Suprapubic skin (tissue), 4 donors: ENCODE measurements at regions not wholly inside any gene's neighbourhood (a gene's known extent, or its start where the extent isn't known, plus 50 kb on each side); places are given as distances from the start of the nearest gene placed in this dataset.

ENCODE experiments used
- EP300 ChIP-seq: sonication (generic); formaldehyde crosslinking; IDR thresholded peaks from one replicate; pipeline ENCODE4 v1.6.1; 2017; ENCODE audit warnings: antibody characterized with exemption
- POLR2A ChIP-seq, 2 donors: fragments of 450-650 bp; IDR thresholded peaks; one replicate each; pipeline ENCODE4 v1.6.1; 2017; ENCODE audit warnings: antibody characterized with exemption in 2 of 2, mild to moderate bottlenecking in 2 of 2, moderate library complexity in 2 of 2
- POLR2AphosphoS5 ChIP-seq, 3 donors: sonication (generic); formaldehyde crosslinking; IDR thresholded peaks; one replicate each; pipeline ENCODE4 v1.6.1; 2017; ENCODE audit warnings: antibody characterized with exemption in 3 of 3
- TF ChIP-seq, protein P1 (sequence below), 2 donors: fragments of 200-600 bp in 1 of 2; fragments of 450-650 bp in 1 of 2; sonication (generic) in 1 of 2; IDR thresholded peaks; one replicate each; pipeline ENCODE4 v1.5.1; 2016 to 2019; ENCODE audit warnings: antibody characterized with exemption in 2 of 2, mild to moderate bottlenecking in 1 of 2, moderate library complexity in 1 of 2

DNA sequence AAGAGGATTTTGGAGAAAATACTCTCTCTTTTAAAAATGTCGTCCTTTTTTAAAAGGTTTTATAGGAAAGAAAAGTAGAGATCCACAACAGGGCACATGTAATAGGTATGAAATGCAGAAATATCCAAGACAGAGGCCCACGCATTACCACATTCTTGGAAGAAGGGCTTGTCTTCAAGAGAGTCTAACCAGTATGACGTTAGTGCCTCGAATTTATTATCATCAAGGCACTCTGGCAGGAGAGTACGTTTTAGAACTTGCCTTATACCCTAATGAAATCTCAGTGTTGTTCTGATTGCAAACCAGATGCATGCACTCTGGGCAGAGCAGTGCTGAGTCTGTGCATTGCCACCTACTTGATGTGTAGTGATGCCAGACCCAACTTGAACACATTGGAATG is 342.6 kb upstream of the NFE2L3 start:
- TF ChIP-seq POLR2A (IDR thresholded peaks at IDR 0.05) (no peak), POLR2AphosphoS5 (IDR thresholded peaks at IDR 0.05) (no peak), EP300 (no peak)
- TF ChIP-seq, protein P1, sequence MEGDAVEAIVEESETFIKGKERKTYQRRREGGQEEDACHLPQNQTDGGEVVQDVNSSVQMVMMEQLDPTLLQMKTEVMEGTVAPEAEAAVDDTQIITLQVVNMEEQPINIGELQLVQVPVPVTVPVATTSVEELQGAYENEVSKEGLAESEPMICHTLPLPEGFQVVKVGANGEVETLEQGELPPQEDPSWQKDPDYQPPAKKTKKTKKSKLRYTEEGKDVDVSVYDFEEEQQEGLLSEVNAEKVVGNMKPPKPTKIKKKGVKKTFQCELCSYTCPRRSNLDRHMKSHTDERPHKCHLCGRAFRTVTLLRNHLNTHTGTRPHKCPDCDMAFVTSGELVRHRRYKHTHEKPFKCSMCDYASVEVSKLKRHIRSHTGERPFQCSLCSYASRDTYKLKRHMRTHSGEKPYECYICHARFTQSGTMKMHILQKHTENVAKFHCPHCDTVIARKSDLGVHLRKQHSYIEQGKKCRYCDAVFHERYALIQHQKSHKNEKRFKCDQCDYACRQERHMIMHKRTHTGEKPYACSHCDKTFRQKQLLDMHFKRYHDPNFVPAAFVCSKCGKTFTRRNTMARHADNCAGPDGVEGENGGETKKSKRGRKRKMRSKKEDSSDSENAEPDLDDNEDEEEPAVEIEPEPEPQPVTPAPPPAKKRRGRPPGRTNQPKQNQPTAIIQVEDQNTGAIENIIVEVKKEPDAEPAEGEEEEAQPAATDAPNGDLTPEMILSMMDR (IDR thresholded peaks at IDR 0.05), result no peak
